HG02970 (cell line): ENCODE measurements at regions not wholly inside any gene's neighbourhood (a gene's known extent, or its start where the extent isn't known, plus 50 kb on each side); places are given as distances from the start of the nearest gene placed in this dataset.

Experiments used
- ATAC-seq: cut with Tn5 transposase; IDR thresholded peaks from one replicate; pipeline ENCODE4 v1.9.1; 2021; ENCODE audit warnings: mild to moderate bottlenecking, moderate library complexity, moderate number of reproducible peaks; ENCODE audit not compliant: unreplicated experiment, low FRiP score

DNA sequence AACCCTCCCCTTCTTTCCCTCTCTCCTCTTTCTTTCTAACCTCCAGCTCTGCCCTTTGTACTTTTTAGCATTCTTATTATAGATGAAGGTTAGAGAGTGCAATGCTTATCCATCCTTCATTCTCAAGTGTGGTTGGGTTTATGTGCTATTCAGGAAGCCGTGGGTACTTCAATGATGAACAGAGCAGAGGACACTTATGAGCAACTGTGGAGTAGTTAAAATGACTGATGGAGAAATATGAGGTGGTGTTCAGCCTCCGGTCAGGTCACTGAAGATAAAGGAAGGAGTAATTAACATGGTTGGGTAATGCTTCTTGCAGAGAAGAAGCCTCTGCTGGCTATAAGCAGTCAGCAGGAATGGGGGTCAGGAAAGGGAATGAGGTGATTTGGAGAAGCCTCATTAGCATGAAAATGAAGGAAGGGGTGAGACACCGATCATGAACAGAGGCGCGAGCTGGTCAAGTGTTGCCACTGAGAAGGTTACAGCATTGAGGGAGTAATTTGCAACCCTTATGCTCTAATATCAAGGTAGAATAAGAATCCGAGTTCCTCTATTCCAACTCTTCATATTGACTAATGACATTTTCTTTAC is 174.7 kb downstream of the LPIN1 start:
- no peak for ATAC-seq

DNA sequence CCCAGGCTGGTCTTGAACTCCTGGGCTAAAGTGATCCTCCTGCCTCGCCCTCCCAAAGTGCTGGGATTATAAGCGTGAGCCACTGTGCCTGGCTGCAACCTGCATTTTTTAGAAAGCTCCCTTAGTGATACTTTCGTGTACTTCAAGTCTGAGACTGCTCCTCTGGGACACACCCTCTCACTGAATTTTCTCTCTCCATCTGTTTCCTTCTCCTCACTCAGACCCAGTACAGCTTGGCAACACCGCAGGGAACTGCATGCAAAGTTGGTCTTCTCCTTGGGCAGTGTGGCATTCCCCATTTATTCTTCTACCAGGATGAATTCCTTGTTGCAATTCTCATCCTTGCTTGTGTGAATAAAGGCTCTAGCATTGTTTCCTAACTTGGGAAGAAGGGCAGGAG is 175.9 kb downstream of the LPIN1 start:
- no peak for ATAC-seq

DNA sequence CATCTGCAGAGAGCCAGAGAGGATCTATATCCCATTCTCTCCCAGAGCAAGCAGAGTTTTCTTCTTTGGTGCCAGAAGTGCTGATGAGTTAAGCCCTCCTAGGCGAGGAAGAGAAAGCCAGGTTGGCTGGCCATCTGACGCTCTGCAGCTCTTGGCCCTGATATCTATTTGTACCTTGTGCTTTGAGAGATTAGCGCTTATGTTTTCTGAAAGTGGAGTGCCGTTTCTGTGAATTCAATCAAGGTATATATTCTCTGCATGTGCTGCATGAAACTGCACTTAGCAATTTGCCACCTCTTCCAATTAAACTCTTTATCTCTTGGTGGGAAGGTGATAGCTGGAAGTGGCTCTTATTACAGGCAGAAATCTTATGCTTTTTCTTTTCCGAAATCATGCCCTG is 177.5 kb downstream of the LPIN1 start:
- ATAC-seq = no peak

DNA sequence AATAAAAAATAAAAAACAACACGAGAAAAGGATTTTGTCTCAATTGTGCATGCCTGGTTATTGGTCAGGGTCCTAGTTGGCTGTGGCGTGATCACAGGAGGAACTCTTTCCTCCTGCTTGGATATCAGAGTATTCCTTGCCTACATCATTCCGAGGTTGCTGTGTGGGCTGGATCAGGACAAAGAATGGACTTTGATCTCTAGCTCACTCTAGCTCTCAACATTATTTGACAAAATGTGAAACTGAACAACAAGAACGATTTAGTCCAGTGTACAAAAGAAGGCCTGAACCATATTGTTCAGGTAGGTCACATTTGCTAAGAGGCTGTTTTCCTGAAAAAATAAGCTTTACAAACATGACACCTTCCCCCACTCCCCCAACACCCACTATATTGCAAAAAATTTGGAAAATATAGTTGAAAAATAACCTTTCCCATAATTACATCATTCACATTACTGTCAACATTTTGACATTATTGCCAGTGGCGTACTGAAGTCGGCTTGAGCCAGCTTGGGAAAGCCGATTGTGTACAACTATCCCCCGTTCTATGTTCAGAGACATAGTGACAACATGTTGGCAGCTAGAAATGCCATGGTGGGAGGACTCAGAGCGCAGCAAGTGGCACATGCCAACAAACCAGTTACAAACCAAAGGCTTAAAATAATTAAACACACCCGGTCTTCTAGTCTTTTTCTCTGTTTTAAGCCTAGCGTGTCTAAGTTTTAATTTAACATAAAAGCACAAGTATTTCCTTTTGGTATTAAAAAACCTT is 179.0 kb downstream of the LPIN1 start:
- no peak for ATAC-seq

DNA sequence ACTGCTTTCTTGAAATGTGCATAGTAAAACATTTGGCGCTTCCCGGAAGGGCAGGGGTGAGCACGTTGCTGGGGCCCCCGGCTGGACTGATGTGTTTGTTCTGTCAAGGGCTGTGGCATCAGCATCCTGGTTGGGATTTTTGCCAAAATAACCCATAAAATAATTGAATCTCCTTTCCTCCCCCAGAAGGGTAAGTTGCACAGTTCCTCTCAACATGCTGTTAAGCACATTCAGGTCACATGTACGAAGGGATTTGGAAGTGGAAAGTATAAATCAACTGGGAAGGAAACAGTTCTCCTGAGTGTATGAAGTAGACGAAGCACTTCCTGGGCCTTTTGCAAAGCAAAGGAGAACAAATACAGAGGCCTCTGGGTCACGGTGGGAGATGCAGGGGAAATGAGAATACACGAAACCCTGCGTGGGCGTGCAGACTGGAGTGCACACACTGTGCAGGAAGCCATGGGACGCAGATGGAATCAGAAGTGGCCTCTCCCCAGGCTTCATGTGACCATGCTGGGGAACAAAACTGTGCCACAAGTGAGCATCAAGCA is 183.9 kb downstream of the LPIN1 start:
- no peak for ATAC-seq

DNA sequence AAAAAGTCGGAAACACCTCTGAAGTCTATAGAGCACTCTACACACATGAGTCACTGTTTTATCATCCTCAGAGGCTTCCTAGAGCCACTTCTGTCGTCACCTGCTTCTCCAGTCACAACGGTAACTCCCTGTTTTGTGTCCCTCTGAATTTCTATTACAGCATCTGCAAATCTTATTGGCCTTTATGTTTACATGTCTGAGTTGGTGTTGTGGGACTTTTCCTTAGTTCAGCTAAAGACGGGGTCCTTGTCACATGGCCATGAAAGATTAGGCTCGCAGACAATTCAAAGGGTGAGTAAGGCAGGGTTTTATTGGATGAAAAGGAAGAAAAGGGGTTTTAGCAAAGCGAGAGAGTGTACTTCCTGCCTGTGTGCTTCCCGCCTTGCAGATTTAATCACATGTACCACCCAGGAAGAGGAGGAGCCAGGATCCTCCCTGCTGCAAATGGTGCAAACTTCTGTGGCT is 185.6 kb downstream of the LPIN1 start:
- ATAC-seq = no peak

DNA sequence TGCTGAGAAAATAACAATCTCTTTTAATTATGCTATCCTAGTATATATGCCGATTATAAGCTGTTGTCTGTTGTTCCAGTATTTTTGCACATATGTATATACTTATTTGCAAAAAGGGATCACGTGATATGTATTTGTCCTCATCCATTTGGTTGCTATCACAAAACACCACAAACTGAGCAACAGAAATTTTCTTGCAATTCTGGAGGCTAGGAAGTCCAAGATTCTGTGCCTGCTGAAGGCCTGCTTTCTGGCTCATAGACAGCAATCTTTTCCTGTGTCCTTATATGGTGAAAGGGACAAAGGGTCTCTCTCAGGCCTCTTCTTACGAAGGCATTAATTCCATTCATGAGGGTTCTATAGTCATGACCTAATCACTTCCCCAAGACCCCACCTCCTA is 186.5 kb downstream of the LPIN1 start:
- ATAC-seq = no peak

DNA sequence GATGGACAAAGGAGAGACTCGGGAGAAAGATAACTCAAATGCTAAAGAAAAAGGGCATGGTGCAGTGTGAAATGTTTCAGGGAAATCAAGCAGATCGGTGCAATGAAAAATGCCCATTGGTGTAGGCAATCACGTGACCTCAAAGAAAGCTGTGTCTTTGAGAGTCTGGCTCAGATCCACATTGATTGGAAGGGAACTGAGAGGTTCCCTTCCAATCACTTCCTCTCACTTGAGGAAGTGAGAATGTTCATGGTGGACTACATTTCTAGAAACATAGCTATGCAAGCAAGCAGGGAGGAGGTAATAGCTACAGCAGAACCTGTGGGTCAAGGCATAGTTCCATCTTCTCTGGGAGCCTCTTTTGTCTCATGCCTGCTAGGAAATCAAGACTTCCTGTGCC is 187.4 kb downstream of the LPIN1 start:
- no peak for ATAC-seq

DNA sequence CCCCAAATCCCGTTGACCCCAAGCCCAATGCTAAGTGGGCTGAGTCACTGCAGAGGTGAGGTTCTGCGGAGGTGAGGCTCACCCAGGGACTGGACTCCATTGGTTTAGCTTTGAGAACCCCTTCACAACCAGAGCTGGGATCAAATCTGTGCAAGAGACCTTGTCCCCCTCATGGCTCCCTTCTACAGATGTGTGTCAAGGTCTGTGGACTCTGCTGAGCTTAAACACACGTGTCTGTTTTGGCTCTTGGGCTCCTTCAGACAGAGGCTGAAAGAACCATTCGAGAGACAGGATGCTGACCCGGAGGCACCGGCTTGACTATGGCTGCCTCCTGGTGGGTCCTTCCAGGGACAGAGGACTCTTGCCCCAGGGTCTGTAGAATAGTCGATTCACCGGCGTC is 190.3 kb downstream of the LPIN1 start:
- ATAC-seq = no peak

DNA sequence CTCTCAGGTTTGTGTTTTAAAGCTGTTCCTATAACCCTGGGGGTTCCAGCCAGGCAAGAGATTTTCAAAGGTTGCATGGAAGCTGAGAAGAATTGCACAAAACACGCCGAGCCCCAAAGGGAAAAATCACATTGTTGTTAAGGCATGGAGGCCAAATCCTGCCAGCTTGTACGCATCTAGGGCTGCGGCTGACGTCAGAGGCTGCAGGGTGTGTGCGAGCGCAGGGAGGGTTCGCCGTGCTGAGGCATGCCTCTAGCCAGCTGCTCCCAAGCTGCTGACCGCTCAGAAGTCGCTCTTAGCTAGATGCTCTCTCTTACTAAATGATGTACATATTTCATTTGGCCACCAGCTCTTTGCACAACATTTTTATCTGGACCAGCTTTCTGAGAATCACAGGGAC is 191.8 kb downstream of the LPIN1 start:
- ATAC-seq = no peak

DNA sequence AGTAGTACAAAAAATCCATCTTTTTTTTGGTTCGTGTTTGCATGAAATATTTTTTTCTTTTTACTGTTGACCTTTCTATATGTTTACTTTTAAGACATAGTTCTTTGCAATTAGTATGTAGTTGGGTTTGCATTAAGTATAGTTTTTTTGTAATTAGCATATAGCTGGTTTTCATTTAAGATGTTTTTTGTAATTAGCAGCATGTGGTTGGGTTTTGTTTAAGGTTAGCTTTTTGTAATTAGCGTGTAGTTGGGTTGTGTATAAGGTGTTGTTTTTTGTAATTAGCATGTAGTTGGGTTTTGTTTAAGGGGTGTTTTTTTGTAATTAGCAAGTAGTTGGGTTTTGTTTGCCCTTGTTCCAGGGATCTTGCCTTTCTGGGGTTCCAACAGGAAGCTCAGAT is 193.1 kb downstream of the LPIN1 start:
- ATAC-seq = no peak

DNA sequence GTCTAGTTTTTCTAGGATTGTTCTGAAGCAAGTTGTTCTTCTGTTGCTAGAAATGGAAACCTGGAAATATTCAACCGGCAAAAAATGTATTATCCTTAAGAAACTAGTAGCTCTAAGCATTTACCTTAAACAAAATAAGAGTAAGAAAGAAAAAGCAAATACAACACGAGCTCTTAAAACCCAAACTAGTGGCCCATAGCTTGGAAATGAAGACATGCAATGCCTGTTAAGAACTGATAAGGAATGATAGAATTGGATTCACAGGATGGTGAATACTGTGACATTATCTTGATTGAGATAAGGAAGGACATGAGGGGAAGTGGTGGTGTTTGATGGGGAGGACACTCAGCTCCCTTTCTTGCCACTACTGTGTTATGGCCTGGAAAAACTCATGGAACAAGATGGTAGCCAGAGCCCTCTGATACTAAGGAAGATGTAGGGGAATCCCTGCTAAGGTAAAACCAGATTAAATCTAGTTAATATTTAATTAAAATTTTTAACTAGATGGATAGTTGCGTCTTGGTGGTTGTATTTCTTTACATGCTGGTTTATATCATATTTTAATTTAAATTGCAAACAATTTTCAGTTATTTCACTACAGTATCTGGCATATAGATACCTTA is 193.8 kb downstream of the LPIN1 start:
- no peak for ATAC-seq

DNA sequence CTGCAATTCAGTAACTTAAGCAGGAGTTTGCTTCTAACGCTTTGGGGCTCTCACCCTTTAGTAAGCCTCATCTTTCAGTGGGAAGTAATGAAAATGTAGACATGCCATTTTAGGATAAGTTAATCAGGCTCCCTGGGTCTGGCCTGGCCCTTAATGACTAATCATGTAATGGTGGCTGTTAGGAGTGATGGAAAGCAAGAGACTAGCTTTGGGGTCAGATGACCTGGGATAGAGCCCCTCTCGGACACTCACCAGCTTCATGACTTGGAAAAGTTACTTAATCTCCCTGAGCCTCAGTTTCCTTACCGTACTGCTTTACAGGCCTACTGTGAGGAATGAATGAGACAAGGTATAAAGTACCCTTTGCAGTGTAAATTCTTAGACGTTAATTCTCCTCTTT is 194.4 kb downstream of the LPIN1 start:
- ATAC-seq = no peak

DNA sequence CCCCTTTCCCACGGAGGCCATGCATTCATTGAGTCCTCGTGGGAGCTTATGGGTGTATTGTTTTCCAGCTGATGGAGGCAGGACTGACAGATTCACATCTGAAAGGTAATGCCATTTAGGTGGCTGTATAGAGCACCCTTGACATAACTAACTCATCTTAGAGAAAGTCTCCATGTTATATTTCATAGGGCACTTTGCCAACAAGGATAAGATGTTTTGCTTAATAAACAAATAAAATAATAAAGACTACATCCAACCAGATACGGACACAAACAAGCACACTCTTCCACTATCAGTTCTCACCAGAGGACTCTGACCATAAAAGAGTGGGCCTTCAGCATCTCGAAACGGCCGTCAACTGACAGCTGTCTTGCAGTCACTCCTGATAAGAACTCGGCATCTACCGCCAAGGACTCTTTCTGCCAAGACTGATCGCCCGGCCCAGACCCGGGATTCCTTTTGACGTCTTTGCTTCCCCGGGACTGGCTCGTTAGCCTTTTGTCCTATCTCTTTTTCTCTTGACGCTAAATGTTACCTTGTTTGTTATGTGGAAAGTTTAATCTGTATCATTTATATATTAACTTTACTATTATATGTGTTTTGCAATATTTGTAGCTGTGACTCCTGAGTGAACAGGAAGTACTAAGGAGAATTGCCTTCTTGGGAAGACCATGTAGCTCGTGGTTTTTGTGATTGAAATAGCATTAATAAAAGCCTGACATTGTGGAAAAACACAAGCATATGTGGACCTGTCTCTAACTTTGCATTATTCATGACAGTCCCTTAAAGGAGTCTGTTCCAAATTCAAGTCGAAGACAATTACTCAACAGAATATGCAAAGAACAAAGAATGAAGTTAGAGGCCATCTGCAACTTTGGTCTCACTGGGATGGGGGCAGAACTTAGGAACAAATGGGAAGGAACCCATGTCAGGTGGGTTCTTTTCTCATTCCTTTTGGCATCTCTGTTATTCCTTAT is 195.1 kb downstream of the LPIN1 start:
- no peak for ATAC-seq

DNA sequence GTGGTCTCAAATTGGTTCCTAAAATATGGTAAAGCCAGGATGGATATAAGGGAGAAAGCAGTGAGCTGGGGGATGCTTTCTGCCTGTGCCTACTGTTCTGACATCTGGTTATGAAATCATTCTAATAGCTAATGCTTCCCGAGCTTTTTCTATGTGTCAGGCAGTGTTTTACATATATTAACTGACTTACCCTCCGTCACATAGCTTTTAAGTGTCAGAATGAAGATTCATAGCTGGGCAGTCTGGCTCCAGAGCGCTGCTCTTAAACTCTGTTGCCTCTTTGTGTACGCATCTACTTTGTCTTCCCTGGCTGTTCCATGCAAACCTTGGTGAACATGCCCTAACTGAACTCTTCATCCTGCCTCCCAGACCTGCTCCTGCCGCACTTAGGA is 195.7 kb downstream of the LPIN1 start:
- ATAC-seq = no peak

DNA sequence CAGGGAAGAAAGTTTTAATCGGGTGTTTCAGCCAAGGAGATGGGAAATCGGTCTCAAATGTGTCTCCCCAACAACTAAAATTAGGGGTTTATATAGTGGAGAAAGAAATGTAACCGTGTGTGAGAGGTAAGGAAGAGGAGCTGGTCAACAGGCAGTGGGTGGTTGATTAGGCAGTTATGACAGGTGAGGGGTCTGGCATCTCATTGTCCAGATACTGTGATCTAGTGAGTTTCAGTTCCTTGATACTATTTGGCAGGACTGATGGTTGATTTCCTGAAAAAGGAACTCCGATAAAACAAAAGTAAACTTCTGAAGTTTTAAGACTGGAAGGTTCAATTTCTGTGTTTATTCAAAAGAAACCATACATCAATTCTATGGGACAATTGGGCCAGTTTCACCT is 197.9 kb downstream of the LPIN1 start:
- ATAC-seq = no peak

DNA sequence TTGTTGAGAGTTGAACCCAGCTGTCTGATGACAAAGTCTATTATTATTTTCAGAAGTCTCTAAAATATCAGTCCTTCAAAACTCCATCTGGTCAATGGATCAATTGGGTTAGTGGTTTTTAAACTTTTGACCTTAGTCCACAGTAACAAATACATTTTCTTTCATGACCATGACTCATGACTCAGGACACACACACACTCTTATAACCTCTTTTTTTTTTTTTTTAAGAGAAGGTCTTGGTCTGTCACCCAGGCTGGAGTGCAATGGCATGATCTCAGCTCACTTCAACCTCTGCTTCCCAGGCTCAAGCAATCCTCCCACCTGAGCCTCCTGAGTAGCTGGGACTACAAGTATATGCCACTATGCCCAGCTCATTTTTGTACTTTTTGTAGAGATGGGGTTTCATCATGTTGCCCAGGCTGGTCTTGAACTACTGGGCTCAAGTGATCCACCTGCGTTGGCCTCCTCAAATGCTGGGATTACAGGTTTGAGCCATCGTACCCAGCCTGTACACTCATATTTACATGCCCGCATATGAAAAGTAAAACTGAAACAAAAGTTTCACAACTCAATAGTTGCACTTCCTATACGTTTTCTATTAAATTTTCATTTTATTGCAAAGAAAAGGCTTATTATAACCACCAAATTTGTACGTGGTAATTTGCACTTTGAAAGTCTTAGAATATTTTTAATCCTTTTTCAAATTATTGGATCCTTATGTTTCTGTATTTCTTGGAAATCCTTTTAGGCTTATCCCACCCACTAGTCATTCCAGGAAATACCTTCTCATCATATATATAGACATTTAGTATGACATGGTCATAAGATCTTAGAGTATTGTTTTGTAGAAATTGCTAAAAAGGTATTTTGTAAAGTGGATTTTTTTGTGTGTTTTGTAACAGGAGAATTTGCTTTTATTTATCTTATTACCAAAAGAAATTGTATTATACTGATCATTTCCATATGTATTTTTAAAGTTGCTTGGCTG is 199.0 kb downstream of the LPIN1 start:
- peak; percentile 83 for ATAC-seq

DNA sequence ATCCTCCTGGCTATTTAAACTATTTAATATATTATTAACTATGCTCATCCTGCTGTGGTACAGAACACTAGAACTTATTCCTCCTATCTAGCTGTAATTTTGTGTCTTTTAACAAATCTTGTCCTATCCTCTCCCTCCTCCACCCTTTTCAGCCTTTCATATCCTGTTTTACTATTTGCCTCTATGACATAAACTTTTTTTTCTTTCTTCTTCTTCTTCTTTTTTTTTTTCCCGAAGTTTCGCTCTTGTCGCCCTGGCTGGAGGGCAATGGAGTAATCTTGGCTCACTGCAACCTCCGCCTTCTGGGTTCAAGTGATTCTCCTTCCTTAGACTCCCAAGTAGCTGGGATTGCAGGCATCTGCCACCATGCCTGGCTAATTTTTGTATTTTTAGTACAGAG is 201.5 kb downstream of the LPIN1 start:
- ATAC-seq = no peak
